Uterus (tissue), 3 donors: ENCODE measurements at regions not wholly inside any gene's neighbourhood (a gene's known extent, or its start where the extent isn't known, plus 50 kb on each side); places are given as distances from the start of the nearest gene placed in this dataset.

Source experiments
- DNase-seq, 2 donors: peaks; one replicate each; pipeline ENCODE4 v3.0.0-alpha.2; 2019 to 2020
- H3K27ac ChIP-seq, 2 donors: fragments of 200-600 bp; sonication (generic); 1 replicate in 1 of 2; 2 replicates in 1 of 2; pipeline ENCODE4 v1.5.1; 2016 to 2018
- H3K27me3 ChIP-seq, 2 donors: fragments of 200-600 bp; sonication (generic); one replicate each; pipeline ENCODE4 v1.5.1; 2018 to 2019; ENCODE audit warnings: control low read depth in 1 of 2
- H3K36me3 ChIP-seq, 2 donors: fragments of 200-600 bp; sonication (generic); one replicate each; pipeline ENCODE4 v1.5.1; 2019; ENCODE audit warnings: control low read depth in 1 of 2
- H3K4me1 ChIP-seq, 2 donors: fragments of 200-600 bp; sonication (generic); one replicate each; pipeline ENCODE4 v1.5.1; 2018 to 2019; ENCODE audit warnings: control low read depth in 1 of 2
- H3K4me3 ChIP-seq, 2 donors: fragments of 200-600 bp; sonication (generic); 1 replicate in 1 of 2; 2 replicates in 1 of 2; pipeline ENCODE4 v1.5.1; 2018 to 2019; ENCODE audit warnings: mild to moderate bottlenecking in 1 of 2
- H3K9me3 ChIP-seq, 2 donors: fragments of 200-600 bp; sonication (generic); one replicate each; pipeline ENCODE4 v1.5.1; 2019; ENCODE audit warnings: control low read depth in 1 of 2
- POLR2A ChIP-seq, 2 donors: fragments of 450-650 bp; IDR thresholded peaks; one replicate each; pipeline ENCODE4 v1.6.1; 2016; ENCODE audit warnings: antibody characterized with exemption in 2 of 2, mild to moderate bottlenecking in 1 of 2, moderate library complexity in 1 of 2
- intact Hi-C: fragments of 100-400 bp; cut with DNase I; formaldehyde crosslinking; loops from one replicate; pipeline ENCODE4 v1.15.1; 2023; ENCODE audit warnings: low total_unique reads
- TF ChIP-seq, protein P1 (sequence below), 4 experiments: fragments of 200-600 bp in 2 of 4; fragments of 450-650 bp in 2 of 4; sonication (generic) in 2 of 4; IDR thresholded peaks; one replicate each; pipeline ENCODE4 v1.5.1; 2016 to 2019; ENCODE audit warnings: antibody characterized with exemption in 4 of 4, mild to moderate bottlenecking in 2 of 4, moderate library complexity in 1 of 4
- donor health status: DM: yes; HTN: yes; CAD: no.

DNA sequence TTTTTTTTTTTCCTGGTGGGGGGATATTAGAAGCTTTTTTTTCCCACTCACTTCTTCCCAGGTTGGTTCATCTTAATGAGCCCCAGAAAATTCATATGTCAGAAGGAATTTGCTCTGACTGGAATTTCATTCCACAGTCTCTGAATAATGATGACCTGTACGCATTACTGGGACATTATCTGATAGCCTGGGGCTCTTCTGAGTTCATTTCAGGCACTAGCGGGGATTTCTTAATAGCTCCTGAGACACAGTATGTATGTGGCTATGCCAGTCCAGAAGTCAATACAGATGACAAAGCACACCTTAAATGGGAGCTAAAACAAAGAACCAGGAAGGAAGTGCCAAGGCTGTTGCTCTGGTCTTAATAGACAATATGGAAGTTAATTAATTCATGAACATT lies 295.2 kb upstream of the IGFBP7 start:
- DNase-seq = no peak
- no peaks in the 10 kb centered on the region for H3K4me1 ChIP-seq
- no peaks in the 10 kb centered on the region for H3K9me3 ChIP-seq
- no peaks in the 10 kb centered on the region for H3K36me3 ChIP-seq
- H3K27me3 ChIP-seq = no peaks in the 10 kb centered on the region
- TF ChIP-seq POLR2A (IDR thresholded peaks at IDR 0.05) = no peak
- TF ChIP-seq, protein P1, sequence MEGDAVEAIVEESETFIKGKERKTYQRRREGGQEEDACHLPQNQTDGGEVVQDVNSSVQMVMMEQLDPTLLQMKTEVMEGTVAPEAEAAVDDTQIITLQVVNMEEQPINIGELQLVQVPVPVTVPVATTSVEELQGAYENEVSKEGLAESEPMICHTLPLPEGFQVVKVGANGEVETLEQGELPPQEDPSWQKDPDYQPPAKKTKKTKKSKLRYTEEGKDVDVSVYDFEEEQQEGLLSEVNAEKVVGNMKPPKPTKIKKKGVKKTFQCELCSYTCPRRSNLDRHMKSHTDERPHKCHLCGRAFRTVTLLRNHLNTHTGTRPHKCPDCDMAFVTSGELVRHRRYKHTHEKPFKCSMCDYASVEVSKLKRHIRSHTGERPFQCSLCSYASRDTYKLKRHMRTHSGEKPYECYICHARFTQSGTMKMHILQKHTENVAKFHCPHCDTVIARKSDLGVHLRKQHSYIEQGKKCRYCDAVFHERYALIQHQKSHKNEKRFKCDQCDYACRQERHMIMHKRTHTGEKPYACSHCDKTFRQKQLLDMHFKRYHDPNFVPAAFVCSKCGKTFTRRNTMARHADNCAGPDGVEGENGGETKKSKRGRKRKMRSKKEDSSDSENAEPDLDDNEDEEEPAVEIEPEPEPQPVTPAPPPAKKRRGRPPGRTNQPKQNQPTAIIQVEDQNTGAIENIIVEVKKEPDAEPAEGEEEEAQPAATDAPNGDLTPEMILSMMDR (IDR thresholded peaks at IDR 0.05) = no peak
- intact Hi-C loops = no loop called here
- no peak overlapping the region for H3K27ac ChIP-seq
- no peak overlapping the region for H3K4me3 ChIP-seq

DNA sequence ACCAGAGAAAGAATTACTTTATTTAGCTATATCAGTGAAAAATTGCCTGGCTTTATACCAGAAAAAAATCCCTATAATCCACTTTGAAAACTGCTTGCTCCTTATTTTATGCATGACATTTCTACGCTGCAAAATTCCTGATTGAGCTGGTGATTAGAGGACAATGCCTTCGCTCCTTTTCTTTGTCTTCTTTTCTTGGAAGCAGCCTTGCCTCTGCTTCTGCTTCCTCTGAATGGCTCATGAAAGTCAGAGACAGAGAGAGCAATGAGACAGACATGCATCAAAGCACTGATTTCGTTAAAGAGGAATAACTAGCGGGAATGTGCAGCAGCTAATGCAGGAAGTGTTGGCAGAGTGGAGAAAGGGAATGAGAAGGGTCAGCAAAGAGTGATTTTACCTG lies 294.3 kb upstream of the IGFBP7 start:
- Histone ChIP-seq H3K27ac (no peak overlapping the region), H3K4me3 (no peak overlapping the region), H3K27me3 (no peaks in the 10 kb centered on the region), H3K4me1 (no peaks in the 10 kb centered on the region), H3K36me3 (no peaks in the 10 kb centered on the region), H3K9me3 (no peaks in the 10 kb centered on the region)
- TF ChIP-seq, protein P1 (IDR thresholded peaks at IDR 0.05) = no peak
- no peak for TF ChIP-seq POLR2A (IDR thresholded peaks at IDR 0.05)
- intact Hi-C loops = no loop called here
- no peak for DNase-seq

DNA sequence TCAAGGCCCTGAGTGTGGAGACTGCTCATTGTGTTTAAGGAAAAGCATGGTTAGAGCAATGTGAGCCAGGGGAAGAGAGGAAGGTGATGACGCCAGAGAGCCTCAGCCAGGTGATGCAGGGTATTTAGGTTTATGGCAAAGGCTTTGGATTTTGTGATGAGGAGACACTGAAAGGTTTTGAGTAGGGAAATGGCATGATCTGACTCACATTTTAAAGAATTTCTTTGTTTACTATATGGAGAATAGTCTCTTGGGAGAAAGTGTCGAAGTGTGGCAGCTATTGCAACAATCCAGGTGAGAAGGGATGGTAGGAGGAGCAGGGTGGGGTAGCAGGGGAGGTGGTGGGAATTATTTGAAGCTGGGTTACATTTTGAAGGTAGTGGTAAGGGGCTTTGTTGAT lies 293.4 kb upstream of the IGFBP7 start:
- H3K27me3 ChIP-seq = no peaks in the 10 kb centered on the region
- H3K9me3 ChIP-seq = no peaks in the 10 kb centered on the region
- no peaks in the 10 kb centered on the region for H3K4me1 ChIP-seq
- H3K4me3 ChIP-seq = no peak overlapping the region
- intact Hi-C loops = no loop called here
- no peak overlapping the region for H3K27ac ChIP-seq
- DNase-seq = no peak
- TF ChIP-seq, protein P1 (IDR thresholded peaks at IDR 0.05) = no peak
- TF ChIP-seq POLR2A (IDR thresholded peaks at IDR 0.05) = no peak
- no peaks in the 10 kb centered on the region for H3K36me3 ChIP-seq

DNA sequence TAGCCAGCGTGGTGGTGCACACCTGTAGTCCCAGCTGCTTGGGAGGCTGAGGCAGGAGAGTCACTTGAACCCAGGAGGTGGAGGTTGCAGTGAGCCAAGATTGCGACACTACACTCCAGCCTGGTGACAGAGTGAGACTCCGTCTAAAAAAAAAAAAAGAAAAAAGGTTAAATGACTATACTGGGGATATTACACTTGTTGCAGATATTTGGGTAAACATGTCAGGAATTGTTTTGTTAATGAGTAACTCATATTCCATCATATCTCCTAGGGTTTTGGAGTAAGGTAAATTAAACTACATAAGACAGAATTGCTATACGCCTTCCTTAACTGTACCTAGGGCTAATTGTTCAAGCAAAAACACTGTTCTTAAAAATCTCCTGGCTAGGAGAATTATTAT lies 291.4 kb upstream of the IGFBP7 start:
- Histone ChIP-seq H3K9me3 (no peaks in the 10 kb centered on the region), H3K27ac (no peak overlapping the region), H3K4me3 (no peak overlapping the region), H3K27me3 (no peaks in the 10 kb centered on the region), H3K36me3 (no peaks in the 10 kb centered on the region), H3K4me1 (no peaks in the 10 kb centered on the region)
- TF ChIP-seq, protein P1 (IDR thresholded peaks at IDR 0.05) = no peak
- TF ChIP-seq POLR2A (IDR thresholded peaks at IDR 0.05) = no peak
- intact Hi-C loops = no loop called here
- DNase-seq = no peak

DNA sequence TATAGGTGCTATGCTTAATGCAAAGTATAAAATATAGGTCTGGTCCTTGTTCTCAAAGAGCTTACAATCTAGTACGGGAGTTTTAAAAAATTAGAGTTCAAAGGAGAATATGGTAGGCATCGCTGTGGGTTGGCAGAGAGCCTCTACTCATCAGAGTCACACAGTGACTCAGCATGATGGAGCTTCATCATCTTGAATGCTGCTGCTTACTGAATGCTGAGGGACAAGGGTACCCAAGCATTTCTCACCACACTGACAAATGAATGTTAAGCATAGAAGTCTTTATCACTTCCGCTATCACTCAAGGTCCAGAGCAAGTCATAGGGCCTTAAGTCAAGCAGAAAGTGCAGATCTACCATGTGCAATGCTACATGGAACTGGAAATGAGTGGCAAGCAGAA lies 268.6 kb upstream of the IGFBP7 start:
- no peaks in the 10 kb centered on the region for H3K4me1 ChIP-seq
- DNase-seq = no peak
- intact Hi-C loops = no loop called here

More for the DNA sequence above, 268.6 kb upstream of the IGFBP7 start:
- no peaks in the 10 kb centered on the region for H3K9me3 ChIP-seq
- no peak overlapping the region for H3K27ac ChIP-seq
- TF ChIP-seq, protein P1 (IDR thresholded peaks at IDR 0.05) = no peak
- no peak for TF ChIP-seq POLR2A (IDR thresholded peaks at IDR 0.05)
- H3K36me3 ChIP-seq = no peaks in the 10 kb centered on the region
- no peaks in the 10 kb centered on the region for H3K27me3 ChIP-seq
- no peak overlapping the region for H3K4me3 ChIP-seq
